ENCODE measurements at regions not wholly inside any gene's neighbourhood (a gene's known extent, or its start where the extent isn't known, plus 50 kb on each side); places are given as distances from the start of the nearest gene placed in this dataset.
"Not testable (repeated sequence)": the region's sequence is repeated elsewhere in the genome, so short reads cannot be mapped to it uniquely, and the experiment has no call there.

GRCh38 chr2:113341870-113342253 is 63.1 kb upstream of the PAX8 start:
- CTCF ChIA-PET; BruUV-seq (replicated peaks); ATAC-seq; H3K4me1 ChIP-seq (ENCODE audit: control insufficient read depth, insufficient read depth, low read length); H3K36me3 ChIP-seq (ENCODE audit: control insufficient read depth, insufficient read depth, low read length); H3K9me3 ChIP-seq (ENCODE audit: control insufficient read depth, insufficient read depth, low read depth, low read length); H3K27ac ChIP-seq (ENCODE audit: low read length); POLR2A ChIA-PET; in situ Hi-C loops (cut with HindIII; ENCODE audit: low pct_unique_long_range_greater_than_20kb, low sequenced_read_pairs); intact Hi-C loops (cut with micrococcal nuclease; ENCODE audit: unreplicated experiment); DNase-seq (ENCODE audit: low read depth, low spot score); H3K4me3 ChIP-seq (ENCODE audit: low read depth in 2 of 2, low read length in 2 of 2); H3K27me3 ChIP-seq (ENCODE audit: control insufficient read depth, insufficient read depth, low read length): not testable (repeated sequence)

- no peaks in the 10 kb centered on the region for H3K36me3 ChIP-seq (ENCODE audit: control insufficient read depth, insufficient read depth, low read length)
- H3K27ac ChIP-seq (ENCODE audit: low read length): no peak overlapping the region
- no peak overlapping the region for H3K4me3 ChIP-seq (ENCODE audit: low read depth in 2 of 2, low read length in 2 of 2)
- peaks cover 5% of the 10 kb centered on the region for H3K27me3 ChIP-seq (ENCODE audit: control insufficient read depth, insufficient read depth, low read length)
- BruUV-seq (replicated peaks): no TSS peak
- TF ChIP-seq POLR2AphosphoS5 (IDR thresholded peaks at IDR 0.05; ENCODE audit: low read depth, low read length) (no peak), REST (IDR thresholded peaks at IDR 0.05; ENCODE audit: insufficient read depth in 1 of 2, low read depth in 2 of 2, low read length in 1 of 2) (no peak), TCF7L2 (IDR thresholded peaks at IDR 0.05; ENCODE audit: low read depth, low read length) (no peak)
- TF ChIP-seq, protein P1, sequence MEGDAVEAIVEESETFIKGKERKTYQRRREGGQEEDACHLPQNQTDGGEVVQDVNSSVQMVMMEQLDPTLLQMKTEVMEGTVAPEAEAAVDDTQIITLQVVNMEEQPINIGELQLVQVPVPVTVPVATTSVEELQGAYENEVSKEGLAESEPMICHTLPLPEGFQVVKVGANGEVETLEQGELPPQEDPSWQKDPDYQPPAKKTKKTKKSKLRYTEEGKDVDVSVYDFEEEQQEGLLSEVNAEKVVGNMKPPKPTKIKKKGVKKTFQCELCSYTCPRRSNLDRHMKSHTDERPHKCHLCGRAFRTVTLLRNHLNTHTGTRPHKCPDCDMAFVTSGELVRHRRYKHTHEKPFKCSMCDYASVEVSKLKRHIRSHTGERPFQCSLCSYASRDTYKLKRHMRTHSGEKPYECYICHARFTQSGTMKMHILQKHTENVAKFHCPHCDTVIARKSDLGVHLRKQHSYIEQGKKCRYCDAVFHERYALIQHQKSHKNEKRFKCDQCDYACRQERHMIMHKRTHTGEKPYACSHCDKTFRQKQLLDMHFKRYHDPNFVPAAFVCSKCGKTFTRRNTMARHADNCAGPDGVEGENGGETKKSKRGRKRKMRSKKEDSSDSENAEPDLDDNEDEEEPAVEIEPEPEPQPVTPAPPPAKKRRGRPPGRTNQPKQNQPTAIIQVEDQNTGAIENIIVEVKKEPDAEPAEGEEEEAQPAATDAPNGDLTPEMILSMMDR (IDR thresholded peaks at IDR 0.05): no peak
- no peak for ATAC-seq
- H3K9me3 ChIP-seq (ENCODE audit: control insufficient read depth, insufficient read depth, low read depth, low read length): no peaks in the 10 kb centered on the region
- CTCF ChIA-PET: no interaction called here
- in situ Hi-C loops (cut with HindIII; ENCODE audit: low pct_unique_long_range_greater_than_20kb, low sequenced_read_pairs) (no loop called here), intact Hi-C loops (cut with micrococcal nuclease; ENCODE audit: unreplicated experiment) (no loop called here)
- DNase-seq (ENCODE audit: low read depth, low spot score): no peak
- POLR2A ChIA-PET: no interaction called here
- H3K4me1 ChIP-seq (ENCODE audit: control insufficient read depth, insufficient read depth, low read length): no peaks in the 10 kb centered on the region
Observed at GRCh38 chr2:113341191-113341869, 62.6 kb upstream of the PAX8 start.

GRCh38 chr2:113337809-113338208 is 59.1 kb upstream of the PAX8 start:
- no peak overlapping the region for H3K4me3 ChIP-seq (ENCODE audit: low read depth in 2 of 2, low read length in 2 of 2)
- TF ChIP-seq REST (IDR thresholded peaks at IDR 0.05; ENCODE audit: insufficient read depth in 1 of 2, low read depth in 2 of 2, low read length in 1 of 2): no peak
- no peak for TF ChIP-seq SIN3A (IDR thresholded peaks at IDR 0.05; ENCODE audit: borderline replicate concordance, insufficient read depth, low read depth, low read length)
- TF ChIP-seq, protein P1 (IDR thresholded peaks at IDR 0.05): no peak
- no peak for TF ChIP-seq POLR2AphosphoS5 (IDR thresholded peaks at IDR 0.05; ENCODE audit: low read depth, low read length)
- no peak for TF ChIP-seq TCF7L2 (IDR thresholded peaks at IDR 0.05; ENCODE audit: low read depth, low read length)
- no peaks in the 10 kb centered on the region for H3K36me3 ChIP-seq (ENCODE audit: control insufficient read depth, insufficient read depth, low read length)
- ChIA-PET CTCF (no interaction called here), POLR2A (no interaction called here)
- no peaks in the 10 kb centered on the region for H3K9me3 ChIP-seq (ENCODE audit: control insufficient read depth, insufficient read depth, low read depth, low read length)
- BruUV-seq (replicated peaks): no TSS peak
- ATAC-seq: no peak
- intact Hi-C loops (cut with micrococcal nuclease; ENCODE audit: unreplicated experiment) (no loop called here), in situ Hi-C loops (cut with HindIII; ENCODE audit: low pct_unique_long_range_greater_than_20kb, low sequenced_read_pairs) (no loop called here)
- H3K4me1 ChIP-seq (ENCODE audit: control insufficient read depth, insufficient read depth, low read length): no peaks in the 10 kb centered on the region
- H3K27me3 ChIP-seq (ENCODE audit: control insufficient read depth, insufficient read depth, low read length): peaks cover 5% of the 10 kb centered on the region; the same call in 1 of the 2 replicates
- H3K27ac ChIP-seq (ENCODE audit: low read length): no peak overlapping the region
- no peak for DNase-seq (ENCODE audit: low read depth, low spot score)

GRCh38 chr2:113336040-113336439 is 57.3 kb upstream of the PAX8 start:
- POLR2A ChIA-PET; CTCF ChIA-PET; ATAC-seq; H3K27me3 ChIP-seq (ENCODE audit: control insufficient read depth, insufficient read depth, low read length); in situ Hi-C loops (cut with HindIII; ENCODE audit: low pct_unique_long_range_greater_than_20kb, low sequenced_read_pairs); BruUV-seq (replicated peaks); DNase-seq (ENCODE audit: low read depth, low spot score); intact Hi-C loops (cut with micrococcal nuclease; ENCODE audit: unreplicated experiment); H3K9me3 ChIP-seq (ENCODE audit: control insufficient read depth, insufficient read depth, low read depth, low read length); H3K36me3 ChIP-seq (ENCODE audit: control insufficient read depth, insufficient read depth, low read length); H3K4me1 ChIP-seq (ENCODE audit: control insufficient read depth, insufficient read depth, low read length); H3K4me3 ChIP-seq (ENCODE audit: low read depth in 2 of 2, low read length in 2 of 2); H3K27ac ChIP-seq (ENCODE audit: low read length): not testable (repeated sequence)

Data from Panc1 (cell line).